Keratinocyte (primary cell): ENCODE measurements at regions not wholly inside any gene's neighbourhood (a gene's known extent, or its start where the extent isn't known, plus 50 kb on each side); places are given as distances from the start of the nearest gene placed in this dataset.

Experiments
- EZH2 ChIP-seq: IDR thresholded peaks from one replicate; pipeline ENCODE4 v1.6.1; 2012; ENCODE audit warnings: inconsistent platforms, mild to moderate bottlenecking, low read length, moderate library complexity
- TF ChIP-seq, protein P1 (sequence below), 3 experiments: IDR thresholded peaks in 1 of 3; conservative IDR thresholded peaks in 1 of 3; optimal IDR thresholded peaks in 1 of 3; 2 replicates in 2 of 3; 3 replicates in 1 of 3; pipeline versions ENCODE3 to v1.5.1; 2011; ENCODE audit warnings: low read length in 3 of 3, mild to moderate bottlenecking in 3 of 3, moderate library complexity in 2 of 3, control low read depth in 1 of 3, inconsistent platforms in 1 of 3; ENCODE audit not compliant: insufficient read depth in 2 of 3; ENCODE audit errors: extremely low read depth in 1 of 3

DNA sequence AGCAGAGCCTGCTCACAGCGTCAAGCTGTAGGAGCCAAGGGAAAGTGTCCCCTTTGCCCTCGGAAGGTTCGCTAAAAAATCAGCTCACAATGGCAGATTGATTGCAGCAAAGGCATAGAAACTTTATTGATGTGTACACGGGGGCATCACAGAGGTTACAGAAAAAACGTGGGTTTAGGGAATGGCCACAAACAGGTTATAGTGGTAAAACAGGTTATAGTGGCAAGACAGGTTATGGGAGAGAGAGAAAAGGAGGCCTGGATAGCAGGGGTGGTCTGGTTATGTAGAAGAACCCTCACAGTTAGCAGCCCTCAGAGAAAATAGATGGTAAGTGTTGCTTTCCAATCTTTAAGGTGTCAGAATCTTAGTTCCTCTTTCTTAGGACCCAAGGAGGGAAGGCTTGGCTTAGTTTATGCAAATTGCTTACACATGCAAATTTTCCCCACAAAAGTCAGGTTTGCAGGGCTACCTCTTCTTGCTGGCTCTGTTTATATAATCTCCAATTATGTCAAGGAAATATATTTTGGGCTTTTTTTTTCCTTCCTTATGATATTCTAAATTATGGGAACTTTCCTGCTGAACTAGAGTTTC lies 113.7 kb downstream of the BMP15 start:
- TF ChIP-seq, protein P1, sequence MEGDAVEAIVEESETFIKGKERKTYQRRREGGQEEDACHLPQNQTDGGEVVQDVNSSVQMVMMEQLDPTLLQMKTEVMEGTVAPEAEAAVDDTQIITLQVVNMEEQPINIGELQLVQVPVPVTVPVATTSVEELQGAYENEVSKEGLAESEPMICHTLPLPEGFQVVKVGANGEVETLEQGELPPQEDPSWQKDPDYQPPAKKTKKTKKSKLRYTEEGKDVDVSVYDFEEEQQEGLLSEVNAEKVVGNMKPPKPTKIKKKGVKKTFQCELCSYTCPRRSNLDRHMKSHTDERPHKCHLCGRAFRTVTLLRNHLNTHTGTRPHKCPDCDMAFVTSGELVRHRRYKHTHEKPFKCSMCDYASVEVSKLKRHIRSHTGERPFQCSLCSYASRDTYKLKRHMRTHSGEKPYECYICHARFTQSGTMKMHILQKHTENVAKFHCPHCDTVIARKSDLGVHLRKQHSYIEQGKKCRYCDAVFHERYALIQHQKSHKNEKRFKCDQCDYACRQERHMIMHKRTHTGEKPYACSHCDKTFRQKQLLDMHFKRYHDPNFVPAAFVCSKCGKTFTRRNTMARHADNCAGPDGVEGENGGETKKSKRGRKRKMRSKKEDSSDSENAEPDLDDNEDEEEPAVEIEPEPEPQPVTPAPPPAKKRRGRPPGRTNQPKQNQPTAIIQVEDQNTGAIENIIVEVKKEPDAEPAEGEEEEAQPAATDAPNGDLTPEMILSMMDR (optimal IDR thresholded peaks at IDR 0.05 in 1 of 3, IDR thresholded peaks at IDR 0.05 in 1 of 3, conservative IDR thresholded peaks at IDR 0.05 in 1 of 3; ENCODE audit: extremely low read depth in 1 of 3, insufficient read depth in 2 of 3, low read length in 3 of 3) = no peak
- no peak for TF ChIP-seq EZH2
